H9 (cell line): ENCODE measurements at regions not wholly inside any gene's neighbourhood (a gene's known extent, or its start where the extent isn't known, plus 50 kb on each side); places are given as distances from the start of the nearest gene placed in this dataset.

Experiments used
- DNase-seq: peaks from one replicate; pipeline ENCODE4 v3.0.0-alpha.2; 2017
- H2AFZ ChIP-seq: one replicate; pipeline ENCODE4 v1.6.1; 2013; ENCODE audit warnings: mild to moderate bottlenecking, low read length, control low read depth, moderate library complexity
- H2AK5ac ChIP-seq: 2 replicates; pipeline ENCODE4 v1.6.1; 2013; ENCODE audit warnings: low read length, control low read depth, mixed read lengths; ENCODE audit not compliant: insufficient read length
- H2BK120ac ChIP-seq: one replicate; pipeline ENCODE4 v1.6.1; 2013; ENCODE audit warnings: low read depth, mild to moderate bottlenecking, low read length, control low read depth, inconsistent platforms; ENCODE audit not compliant: poor library complexity, severe bottlenecking
- H2BK12ac ChIP-seq: 2 replicates; pipeline ENCODE4 v1.6.1; 2013; ENCODE audit warnings: low read length, control low read depth, mixed read lengths, low read depth; ENCODE audit not compliant: insufficient read length
- H2BK15ac ChIP-seq: 2 replicates; pipeline ENCODE4 v1.6.1; 2013; ENCODE audit warnings: low read depth, low read length, control low read depth
- H2BK20ac ChIP-seq: one replicate; pipeline ENCODE4 v1.6.1; 2013; ENCODE audit warnings: low read depth, mild to moderate bottlenecking, low read length, control low read depth, inconsistent platforms; ENCODE audit not compliant: poor library complexity, severe bottlenecking
- H2BK5ac ChIP-seq: 2 replicates; pipeline ENCODE4 v1.6.1; 2013; ENCODE audit warnings: low read length, control low read depth, mixed read lengths; ENCODE audit not compliant: insufficient read length
- H3K14ac ChIP-seq: 2 replicates; pipeline ENCODE4 v1.6.1; 2013; ENCODE audit warnings: low read length, control low read depth; ENCODE audit not compliant: insufficient read depth
- H3K18ac ChIP-seq: 2 replicates; pipeline ENCODE4 v1.6.1; 2013; ENCODE audit warnings: low read depth, mild to moderate bottlenecking, mixed read lengths, low read length, control low read depth; ENCODE audit not compliant: insufficient read length
- H3K23ac ChIP-seq: 2 replicates; pipeline ENCODE4 v1.6.1; 2013; ENCODE audit warnings: low read length, control low read depth, mixed read lengths, low read depth; ENCODE audit not compliant: insufficient read length
- H3K23me2 ChIP-seq: 2 replicates; pipeline ENCODE4 v1.6.1; 2013; ENCODE audit warnings: low read depth, mild to moderate bottlenecking, mixed read lengths, low read length, control low read depth; ENCODE audit not compliant: insufficient read length, poor library complexity, severe bottlenecking
- H3K27ac ChIP-seq: 2 replicates; pipeline ENCODE4 v1.5.1; 2013; ENCODE audit warnings: low read length, control low read depth, mixed read lengths, low read depth; ENCODE audit not compliant: insufficient read length
- H3K27me3 ChIP-seq: 2 replicates; pipeline ENCODE4 v1.6.1; 2013; ENCODE audit warnings: low read length, control low read depth, inconsistent platforms; ENCODE audit not compliant: insufficient read depth
- H3K4ac ChIP-seq: 2 replicates; pipeline ENCODE4 v1.6.1; 2013; ENCODE audit warnings: low read depth, mild to moderate bottlenecking, control low read depth, inconsistent platforms, low read length, moderate library complexity
- H3K4me1 ChIP-seq: 2 replicates; pipeline ENCODE4 v1.6.1; 2013; ENCODE audit warnings: low read length, control low read depth, inconsistent platforms; ENCODE audit not compliant: insufficient read depth
- H3K4me2 ChIP-seq: 2 replicates; pipeline ENCODE4 v1.6.1; 2013; ENCODE audit warnings: low read length, control low read depth, mixed read lengths; ENCODE audit not compliant: insufficient read length, insufficient read depth
- H3K56ac ChIP-seq: 2 replicates; pipeline ENCODE4 v1.6.1; 2013; ENCODE audit warnings: low read depth, mild to moderate bottlenecking, mixed read lengths, low read length, control low read depth; ENCODE audit not compliant: insufficient read length
- H3K79me1 ChIP-seq: 2 replicates; pipeline ENCODE4 v1.6.1; 2013; ENCODE audit warnings: low read depth, mild to moderate bottlenecking, moderate library complexity, low read length, control low read depth, inconsistent platforms; ENCODE audit not compliant: insufficient read depth, poor library complexity, severe bottlenecking
- H3K79me2 ChIP-seq: 2 replicates; pipeline ENCODE4 v1.6.1; 2013; ENCODE audit warnings: low read length, control low read depth, inconsistent platforms; ENCODE audit not compliant: insufficient read depth
- H3K9ac ChIP-seq: 2 replicates; pipeline ENCODE4 v1.6.1; 2013; ENCODE audit warnings: low read length, control low read depth, mixed read lengths; ENCODE audit not compliant: insufficient read length; ENCODE audit errors: extremely low read depth
- H3K9me3 ChIP-seq: one replicate; pipeline ENCODE4 v1.6.1; 2013; ENCODE audit warnings: low read depth, low read length, inconsistent platforms; ENCODE audit not compliant: control insufficient read depth
- H3T11ph ChIP-seq: one replicate; pipeline ENCODE4 v1.6.1; 2013; ENCODE audit warnings: mild to moderate bottlenecking, low read length, control low read depth, inconsistent platforms
- H4K20me1 ChIP-seq: one replicate; pipeline ENCODE4 v1.6.1; 2013; ENCODE audit not compliant: control insufficient read depth, insufficient read length, insufficient read depth
- H4K5ac ChIP-seq: 2 replicates; pipeline ENCODE4 v1.6.1; 2013; ENCODE audit warnings: low read depth, mild to moderate bottlenecking, mixed read lengths, low read length, control low read depth; ENCODE audit not compliant: insufficient read length
- H4K8ac ChIP-seq: replicated peaks from 2 replicates; pipeline ENCODE4 v1.6.1; 2013; ENCODE audit warnings: low read length, control low read depth, mixed read lengths, low read depth; ENCODE audit not compliant: insufficient read length
- H4K91ac ChIP-seq: 2 replicates; pipeline ENCODE4 v1.6.1; 2013; ENCODE audit warnings: low read depth, mild to moderate bottlenecking, moderate library complexity, mixed read lengths, low read length, control low read depth; ENCODE audit not compliant: insufficient read length
- H3K27ac Mint-ChIP-seq, 3 experiments: 2 replicates in 2 of 3; 3 replicates in 1 of 3; pipeline ENCODE4 v1.8.0; 2020 to 2021; ENCODE audit warnings: mixed read lengths in 3 of 3, mild to moderate bottlenecking in 1 of 3, moderate library complexity in 1 of 3
- H3K27me3 Mint-ChIP-seq: 2 replicates; pipeline ENCODE4 v1.8.0; 2021; ENCODE audit warnings: low read depth, mild to moderate bottlenecking, moderate library complexity, mixed read lengths
- H3K36me3 Mint-ChIP-seq, 3 experiments: 2 replicates in 2 of 3; 3 replicates in 1 of 3; pipeline ENCODE4 v1.8.0; 2020 to 2021; ENCODE audit warnings: low read depth in 3 of 3, mixed read lengths in 3 of 3; ENCODE audit not compliant: insufficient read depth in 1 of 3
- H3K4me1 Mint-ChIP-seq, 2 experiments: 2 replicates each; pipeline ENCODE4 v1.8.0; 2020; ENCODE audit warnings: mixed read lengths in 2 of 2
- H3K4me3 Mint-ChIP-seq, 2 experiments: 2 replicates in 1 of 2; 3 replicates in 1 of 2; pipeline ENCODE4 v1.8.0; 2020 to 2021; ENCODE audit warnings: mild to moderate bottlenecking in 2 of 2, mixed read lengths in 2 of 2, moderate library complexity in 1 of 2
- H3K9me3 Mint-ChIP-seq, 2 experiments: 2 replicates in 1 of 2; 3 replicates in 1 of 2; pipeline ENCODE4 v1.8.0; 2020; ENCODE audit warnings: mild to moderate bottlenecking in 2 of 2, mixed read lengths in 2 of 2, moderate library complexity in 1 of 2
- CTCF ChIP-seq: fragments of 200-600 bp; sonication (generic); conservative IDR thresholded peaks from 3 replicates; pipeline ENCODE4 v1.8.0; 2021; ENCODE audit warnings: antibody characterized with exemption, mild to moderate bottlenecking
- WGBS: extraction: QIAGEN DNeasy Blood & Tissue Kit; methylation state at CpG from one replicate; pipeline ENCODE4 v1.1.7; 2013; ENCODE audit warnings: missing lambda C conversion rate, low lambda C conversion rate, mixed read lengths; ENCODE audit not compliant: insufficient read length; ENCODE audit errors: extremely low coverage; 5-methylcytosine and 5-hydroxymethylcytosine counted together

- Histone ChIP-seq H2AFZ (no peak overlapping the region), H3K23ac (no peak overlapping the region), H3K18ac (no peak overlapping the region), H2BK5ac (no peak overlapping the region), H3K27me3 (no peaks in the 10 kb centered on the region), H2BK120ac (no peak overlapping the region), H3K4ac (no peak overlapping the region), H4K5ac (no peak overlapping the region), H3K79me1 (no peaks in the 10 kb centered on the region), H2BK20ac (no peak overlapping the region), H3K9ac (no peak overlapping the region), H3K4me1 (no peaks in the 10 kb centered on the region), H4K91ac (no peak overlapping the region), H3K27ac (no peak overlapping the region), H3K4me2 (no peak overlapping the region), H3K56ac (no peak overlapping the region), H2AK5ac (no peak overlapping the region), H3T11ph (no peak overlapping the region), H4K8ac (no peak overlapping the region), H3K9me3 (no peaks in the 10 kb centered on the region), H2BK12ac (no peak overlapping the region), H2BK15ac (no peak overlapping the region), H3K79me2 (no peaks in the 10 kb centered on the region), H3K23me2 (no peaks in the 10 kb centered on the region), H3K14ac (no peak overlapping the region), H4K20me1 (no peaks in the 10 kb centered on the region)
- Mint-ChIP-seq H3K9me3 (no peaks in the 10 kb centered on the region), H3K4me1 (0 out of 4 replicates have a peak, but pooled peaks cover 0 to 5% of the 10 kb centered on the region in 2 experiments), H3K36me3 (no peaks in the 10 kb centered on the region), H3K27me3 (no peaks in the 10 kb centered on the region), H3K4me3 (no peak overlapping the region), H3K27ac (no peak overlapping the region)
- DNase-seq = no peak
- WGBS = no CpG with 5 or more reads among the region's 1 CpG
- TF ChIP-seq CTCF = no peak
Measured at GRCh38 chr1:101175886-101176285, 60.9 kb upstream of the S1PR1 start.
